CD4-positive, alpha-beta T cell treated with Interleukin-4 for 4 hours (primary cell): ENCODE measurements at regions not wholly inside any gene's neighbourhood (a gene's known extent, or its start where the extent isn't known, plus 50 kb on each side); places are given as distances from the start of the nearest gene placed in this dataset.

ENCODE experiments used
- DNase-seq: peaks from one replicate; pipeline ENCODE4 v3.0.0-alpha.2; 2020

GRCh38 chr2:226155093-226155875 lies 644.3 kb downstream of the IRS1 start:
- DNase-seq: no peak

GRCh38 chr2:226154610-226155009 lies 645.0 kb downstream of the IRS1 start:
- DNase-seq: no peak

GRCh38 chr2:226153553-226153952 lies 646.1 kb downstream of the IRS1 start:
- DNase-seq: no peak

DNA sequence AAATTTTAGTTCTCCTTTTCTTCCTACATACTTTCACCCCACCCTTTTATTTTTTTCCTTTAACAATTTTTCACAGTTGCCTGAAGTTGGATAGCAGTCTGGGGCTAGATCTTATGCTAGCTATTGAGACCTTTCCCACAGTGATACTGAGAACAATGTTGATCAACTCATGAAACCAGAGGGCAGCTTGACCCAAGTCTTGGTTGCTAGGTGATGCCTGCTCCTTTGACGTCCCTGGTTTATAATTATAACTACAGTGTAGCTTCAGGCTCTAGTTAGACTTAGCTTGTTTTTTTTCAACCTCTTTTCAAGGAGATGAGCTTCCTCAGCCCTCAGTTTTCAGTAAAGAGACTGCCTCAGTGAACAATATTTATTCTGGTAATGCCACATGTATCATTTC lies 648.5 kb downstream of the IRS1 start:
- DNase-seq: no peak

DNA sequence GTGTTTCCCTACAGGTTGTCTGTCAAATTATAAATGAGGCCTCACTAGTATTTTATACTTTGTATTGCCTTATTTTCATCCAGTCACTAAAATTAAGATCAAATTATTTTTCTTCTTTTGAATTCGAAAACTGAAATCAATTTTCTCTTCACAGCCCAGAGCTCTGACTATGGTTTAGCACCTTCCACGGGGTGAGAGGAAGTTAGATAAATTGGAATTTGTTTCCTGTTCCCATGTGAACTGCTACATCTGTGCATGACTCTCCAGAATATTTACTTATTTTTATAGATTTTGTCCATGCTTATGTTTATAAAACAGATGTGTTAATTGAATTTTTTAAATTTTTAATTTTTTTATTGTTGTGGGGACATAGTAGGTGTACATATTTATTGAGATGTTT lies 656.5 kb downstream of the IRS1 start:
- DNase-seq: no peak

GRCh38 chr2:226142463-226142862 lies 657.2 kb downstream of the IRS1 start:
- DNase-seq: no peak

DNA sequence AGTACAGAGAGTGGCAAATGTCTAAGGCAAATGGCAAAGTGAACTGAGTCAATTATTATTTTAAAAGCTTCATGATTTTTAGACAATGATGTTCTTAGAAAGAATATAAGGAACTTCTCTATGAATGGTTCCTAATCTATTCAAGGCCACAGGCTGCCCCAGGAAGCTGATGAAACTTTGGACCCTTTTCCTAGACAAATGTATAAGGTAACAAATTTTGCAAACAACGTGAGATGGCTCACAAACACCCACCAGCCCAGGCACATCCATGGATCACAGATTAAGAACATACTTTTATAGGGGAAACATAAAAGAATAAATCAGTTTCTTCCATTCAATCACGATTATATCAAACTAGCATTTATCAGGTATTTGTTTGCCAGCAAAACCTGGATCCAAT lies 659.0 kb downstream of the IRS1 start:
- no peak for DNase-seq

GRCh38 chr2:226139759-226140158 lies 659.9 kb downstream of the IRS1 start:
- DNase-seq: no peak

- no peak for DNase-seq
Measured at GRCh38 chr2:226137201-226137811, 662.3 kb downstream of the IRS1 start.

DNA sequence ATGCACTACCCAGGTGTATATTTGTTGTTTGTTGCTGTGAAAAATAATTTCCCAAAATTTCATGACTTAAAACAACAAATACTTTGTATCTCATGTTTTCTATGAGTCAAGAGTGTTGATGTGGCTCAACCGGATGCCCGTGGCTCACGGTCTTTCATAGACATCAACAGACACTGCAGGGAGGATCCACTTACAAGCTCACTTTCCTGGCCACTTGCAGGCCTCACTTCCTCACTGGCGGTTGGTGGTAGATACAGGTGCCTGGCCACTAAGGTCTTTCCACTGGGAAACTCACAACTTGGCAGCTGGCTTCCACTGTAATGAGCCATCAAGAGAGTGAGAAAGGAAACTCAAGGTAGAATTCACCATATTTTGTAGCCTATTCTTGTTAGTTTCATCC lies 662.9 kb downstream of the IRS1 start:
- no peak for DNase-seq

DNA sequence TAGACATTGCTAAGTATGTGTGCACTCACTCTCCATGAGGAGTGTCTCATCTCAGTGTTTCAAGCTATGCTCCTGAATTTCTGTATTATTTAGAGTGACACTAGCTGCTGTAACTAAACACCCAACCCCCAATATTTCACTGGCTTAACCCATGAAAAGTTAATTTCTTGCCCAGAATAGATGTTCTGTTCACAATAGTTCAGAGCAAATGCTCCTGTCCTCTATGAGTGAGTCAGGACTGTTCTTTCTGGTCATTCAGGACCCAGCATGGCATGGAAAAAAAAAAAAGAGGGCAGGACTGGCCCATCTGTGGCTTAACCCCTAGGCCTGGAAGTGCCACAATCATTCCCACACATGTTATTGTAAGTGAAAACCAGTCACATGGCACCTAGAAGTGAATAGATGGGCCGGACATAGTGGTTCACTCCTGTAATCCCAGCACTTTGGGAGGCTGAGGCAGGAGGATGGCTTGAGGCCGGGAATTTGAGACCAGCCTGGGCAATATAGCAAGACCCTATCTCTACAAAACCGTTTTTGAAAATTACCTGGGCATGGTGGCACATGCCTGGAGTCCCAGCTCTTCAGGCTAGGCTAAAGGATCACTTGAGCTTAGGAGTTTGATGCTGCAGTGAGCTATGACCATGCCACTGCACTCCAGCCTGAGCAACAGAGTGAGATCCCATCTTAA lies 663.6 kb downstream of the IRS1 start:
- DNase-seq: no peak

- DNase-seq: no peak
Measured at GRCh38 chr2:226132323-226133215, 667.1 kb downstream of the IRS1 start.

- no peak for DNase-seq
Measured at GRCh38 chr2:226131299-226131784, 668.3 kb downstream of the IRS1 start.

DNA sequence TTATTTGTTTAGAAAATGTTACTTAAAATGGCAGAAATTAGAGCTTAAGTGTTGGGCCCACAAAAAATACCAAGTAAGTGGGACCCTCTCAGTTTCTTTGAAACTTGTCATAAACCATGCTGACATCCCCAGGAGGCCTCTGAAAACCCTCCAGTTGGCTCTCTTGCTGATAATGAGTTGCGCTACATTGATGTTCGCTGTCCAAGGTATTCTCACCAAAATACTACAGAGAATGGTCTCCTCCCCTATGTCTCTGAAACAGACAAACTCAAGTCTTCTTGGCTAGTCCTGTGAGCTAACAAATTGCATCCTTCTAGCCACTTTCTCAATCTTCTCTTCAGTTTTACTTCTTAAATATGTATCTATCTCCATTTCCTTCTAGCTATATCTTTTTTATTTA lies 669.4 kb downstream of the IRS1 start:
- no peak for DNase-seq

DNA sequence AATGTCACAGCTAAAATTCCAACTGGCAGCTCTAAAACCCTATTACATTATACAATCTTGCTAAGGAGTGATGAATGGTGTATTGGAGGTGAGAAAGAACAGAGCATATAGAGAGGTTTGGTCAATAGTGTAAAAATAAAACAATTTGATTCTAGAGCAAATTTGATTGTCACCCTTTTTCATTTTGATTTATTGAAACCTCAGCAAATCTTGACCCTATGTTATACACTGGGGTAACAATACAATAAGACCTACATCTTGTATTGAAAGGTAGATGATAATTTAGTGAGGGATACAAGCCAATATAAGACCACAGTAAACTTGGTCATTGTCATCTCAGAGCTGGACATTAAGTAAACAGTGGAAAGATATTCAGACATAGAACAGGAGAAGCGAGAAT lies 671.9 kb downstream of the IRS1 start:
- DNase-seq: no peak

DNA sequence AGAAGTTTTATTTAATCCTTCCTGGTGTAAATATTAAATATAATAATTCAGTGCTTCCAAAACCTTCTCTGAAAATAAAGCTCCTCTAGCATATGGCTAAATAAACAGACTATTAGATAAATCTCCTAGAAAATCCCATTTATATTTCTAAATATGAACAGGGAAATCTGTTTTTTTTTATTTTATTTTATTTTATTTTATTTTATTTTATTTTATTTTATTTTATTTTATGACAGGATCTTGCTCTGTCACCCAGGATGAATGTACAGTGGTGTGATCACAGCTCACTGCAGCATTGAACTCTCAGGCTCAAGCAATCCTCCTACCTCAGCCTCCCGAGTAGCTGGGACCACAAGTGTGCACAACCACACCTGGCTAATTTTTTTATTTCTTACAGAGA lies 673.5 kb downstream of the IRS1 start:
- no peak for DNase-seq

- no peak for DNase-seq
Measured at GRCh38 chr2:226125176-226125883, 674.3 kb downstream of the IRS1 start.

- no peak for DNase-seq
Measured at GRCh38 chr2:226124548-226125011, 675.0 kb downstream of the IRS1 start.

GRCh38 chr2:226123300-226123699 lies 676.3 kb downstream of the IRS1 start:
- no peak for DNase-seq

- no peak for DNase-seq
Measured at GRCh38 chr2:226122041-226122440, 677.6 kb downstream of the IRS1 start.

DNA sequence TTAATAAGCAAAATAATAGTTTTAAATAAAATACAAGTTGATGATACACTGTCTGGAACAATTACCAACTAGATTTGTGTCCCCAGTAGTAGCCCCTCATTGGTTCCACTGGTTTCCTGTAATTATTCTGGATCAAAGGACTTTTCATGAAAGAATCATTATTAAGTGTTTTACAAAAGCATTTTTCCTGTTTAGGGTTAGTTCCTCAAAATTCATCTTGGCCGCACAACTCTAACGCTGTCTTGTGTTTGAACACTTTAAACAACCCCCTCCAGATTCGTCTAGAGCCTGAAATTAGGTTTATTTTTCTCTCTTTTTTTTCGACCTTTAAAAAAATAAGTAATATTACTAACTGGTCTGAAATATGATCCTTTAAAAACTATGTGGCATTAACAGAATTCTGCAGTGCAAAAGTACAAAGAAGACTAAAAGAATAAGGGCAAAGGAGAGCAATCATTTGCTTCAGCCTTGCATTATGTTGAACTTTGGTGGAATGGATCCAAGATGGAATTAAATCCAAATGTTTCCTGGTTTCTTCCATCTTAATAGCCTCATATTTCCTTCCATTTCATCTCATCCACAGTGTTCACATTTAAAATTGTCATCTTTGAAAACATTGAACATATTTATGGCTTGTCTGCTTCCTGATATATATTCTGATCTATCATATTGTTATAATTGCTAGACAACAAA lies 678.4 kb downstream of the IRS1 start:
- no peak for DNase-seq
